Stimulated activated CD4-positive, alpha-beta T cell treated with anti-CD3 and anti-CD28 coated beads, Interleukin-2, amount 100 ng/mL, for 48 hours (primary cell): ENCODE measurements at regions not wholly inside any gene's neighbourhood (a gene's known extent, or its start where the extent isn't known, plus 50 kb on each side); places are given as distances from the start of the nearest gene placed in this dataset.

Source experiments
- DNase-seq, 2 donors: peaks; one replicate each; pipeline ENCODE4 v3.0.0-alpha.2; 2020

GRCh38 chr9:14560194-14560593 is 133.0 kb downstream of the ZDHHC21 start:
- peak; percentile 1 to 2 for DNase-seq

- DNase-seq, result no peak
These were observed 138.3 kb downstream of the ZDHHC21 start for GRCh38 chr9:14554886-14555285.

- DNase-seq, result no peak
These were observed 145.8 kb downstream of the ZDHHC21 start for GRCh38 chr9:14547245-14548060.

- no peak for DNase-seq
These were observed 146.5 kb downstream of the ZDHHC21 start for GRCh38 chr9:14546693-14547092.

- DNase-seq, result no peak
These were observed 151.2 kb downstream of the ZDHHC21 start for GRCh38 chr9:14542071-14542470.

GRCh38 chr9:14538526-14538925 is 154.7 kb downstream of the ZDHHC21 start:
- no peak for DNase-seq

- no peak for DNase-seq
These were observed 157.9 kb downstream of the ZDHHC21 start for GRCh38 chr9:14535161-14535955.

GRCh38 chr9:14533867-14534640 is 159.2 kb downstream of the ZDHHC21 start:
- no peak for DNase-seq

GRCh38 chr9:14532456-14533115 is 160.6 kb downstream of the ZDHHC21 start:
- no peak for DNase-seq

- DNase-seq, result no peak
These were observed 161.6 kb downstream of the ZDHHC21 start for GRCh38 chr9:14531341-14532269.

GRCh38 chr9:14530841-14531240 is 162.4 kb downstream of the ZDHHC21 start:
- no peak for DNase-seq

- DNase-seq, result no peak
These were observed 162.9 kb downstream of the ZDHHC21 start for GRCh38 chr9:14530366-14530765.

GRCh38 chr9:14529629-14530028 is 163.6 kb downstream of the ZDHHC21 start:
- no peak for DNase-seq

GRCh38 chr9:14529054-14529453 is 164.2 kb downstream of the ZDHHC21 start:
- no peak for DNase-seq

GRCh38 chr9:14526504-14526903 is 166.7 kb downstream of the ZDHHC21 start:
- no peak for DNase-seq

GRCh38 chr9:14525856-14526255 is 167.4 kb downstream of the ZDHHC21 start:
- no peak for DNase-seq

- DNase-seq, result no peak
These were observed 168.2 kb downstream of the ZDHHC21 start for GRCh38 chr9:14524873-14525515.

GRCh38 chr9:14523545-14523944 is 169.7 kb downstream of the ZDHHC21 start:
- DNase-seq, result no peak

- no peak for DNase-seq
These were observed 170.4 kb downstream of the ZDHHC21 start for GRCh38 chr9:14522627-14523379.

GRCh38 chr9:14520341-14520740 is 172.9 kb downstream of the ZDHHC21 start:
- no peak for DNase-seq
